Ovary (tissue), 7 donors: ENCODE measurements at regions not wholly inside any gene's neighbourhood (a gene's known extent, or its start where the extent isn't known, plus 50 kb on each side); places are given as distances from the start of the nearest gene placed in this dataset.

Source experiments
- DNase-seq, 5 donors: peaks; one replicate each; pipeline ENCODE4 v3.0.0-alpha.2; 2019 to 2020
- H3K27ac ChIP-seq, 2 donors: fragments of 200-600 bp; one replicate each; pipeline versions ENCODE4 v1.5.1 to v1.8.0; 2019 to 2022
- H3K27me3 ChIP-seq: fragments of 200-600 bp; one replicate; pipeline ENCODE4 v1.8.0; 2022
- H3K36me3 ChIP-seq: fragments of 200-600 bp; sonication (generic); one replicate; pipeline ENCODE4 v1.5.1; 2019
- H3K4me1 ChIP-seq: one replicate; pipeline ENCODE4 v1.8.1; 2013; ENCODE audit warnings: mild to moderate bottlenecking, moderate library complexity; ENCODE audit not compliant: insufficient read depth
- H3K4me3 ChIP-seq: fragments of 200-600 bp; sonication (generic); one replicate; pipeline ENCODE4 v1.5.1; 2017
- H3K9me3 ChIP-seq, 2 donors: fragments of 200-600 bp in 1 of 2; sonication (generic) in 1 of 2; one replicate each; pipeline versions ENCODE4 v1.5.1 to v1.8.1; 2013 to 2019; ENCODE audit warnings: mild to moderate bottlenecking in 1 of 2, moderate library complexity in 1 of 2
- EP300 ChIP-seq: sonication (generic); formaldehyde crosslinking; IDR thresholded peaks from one replicate; pipeline ENCODE4 v1.6.1; 2017; ENCODE audit warnings: antibody characterized with exemption
- POLR2A ChIP-seq: fragments of 450-650 bp; IDR thresholded peaks from one replicate; pipeline ENCODE4 v1.6.1; 2017; ENCODE audit warnings: antibody characterized with exemption, mild to moderate bottlenecking, moderate library complexity
- WGBS, 3 donors: extraction: QIAGEN DNeasy Blood & Tissue Kit in 1 of 3; methylation state at CpG; one replicate each; pipeline versions ENCODE4 v1.1.5 to v1.1.7; 2013 to 2017; 5-methylcytosine and 5-hydroxymethylcytosine counted together
- intact Hi-C, 4 donors: fragments of 100-400 bp; cut with DNase I; formaldehyde crosslinking; loops; one replicate each; pipeline versions ENCODE4 v1.11.0 to v1.15.1; 2022 to 2023
- TF ChIP-seq, protein P1 (sequence below), 3 donors: fragments of 450-650 bp in 2 of 3; fragments of 200-600 bp in 1 of 3; IDR thresholded peaks; one replicate each; pipeline versions ENCODE4 v1.5.1 to v1.8.0; 2016 to 2022; ENCODE audit warnings: antibody characterized with exemption in 3 of 3, mild to moderate bottlenecking in 1 of 3
- donor health status: DM: no; HTN: no; CAD: no; lungs with moderate emphysema.
- donor health status: DM: no; HTN: no; CAD: no.
- donor health status: Bipolar disorder and iron deficiency.
- donor health status: DM: no; HTN: no; CAD: no.
- donor health status: DM: yes; HTN: yes; CAD: no.

DNA sequence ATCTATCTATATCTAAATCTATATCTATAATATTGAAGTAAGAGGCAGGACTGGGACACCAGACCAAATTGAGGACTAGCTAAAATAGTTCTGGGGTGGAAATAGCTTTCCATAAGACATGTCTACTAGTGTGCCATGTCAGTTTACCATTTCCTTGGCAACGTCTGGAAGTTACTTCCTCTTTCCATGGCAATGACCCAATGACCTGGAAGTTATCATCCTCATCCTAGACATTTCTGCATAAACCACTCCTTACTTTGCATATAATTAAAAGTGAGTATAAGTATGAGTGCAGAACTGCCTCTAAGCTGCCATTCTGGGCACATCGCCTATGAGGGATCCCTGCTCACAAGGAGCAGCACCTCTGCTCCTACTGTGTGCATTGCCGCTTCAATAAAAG lies 734.0 kb upstream of the GCFC2 start:
- intact Hi-C loops = no loop called here
- H3K4me1 ChIP-seq = no peaks in the 10 kb centered on the region
- no peak for TF ChIP-seq POLR2A
- TF ChIP-seq, protein P1, sequence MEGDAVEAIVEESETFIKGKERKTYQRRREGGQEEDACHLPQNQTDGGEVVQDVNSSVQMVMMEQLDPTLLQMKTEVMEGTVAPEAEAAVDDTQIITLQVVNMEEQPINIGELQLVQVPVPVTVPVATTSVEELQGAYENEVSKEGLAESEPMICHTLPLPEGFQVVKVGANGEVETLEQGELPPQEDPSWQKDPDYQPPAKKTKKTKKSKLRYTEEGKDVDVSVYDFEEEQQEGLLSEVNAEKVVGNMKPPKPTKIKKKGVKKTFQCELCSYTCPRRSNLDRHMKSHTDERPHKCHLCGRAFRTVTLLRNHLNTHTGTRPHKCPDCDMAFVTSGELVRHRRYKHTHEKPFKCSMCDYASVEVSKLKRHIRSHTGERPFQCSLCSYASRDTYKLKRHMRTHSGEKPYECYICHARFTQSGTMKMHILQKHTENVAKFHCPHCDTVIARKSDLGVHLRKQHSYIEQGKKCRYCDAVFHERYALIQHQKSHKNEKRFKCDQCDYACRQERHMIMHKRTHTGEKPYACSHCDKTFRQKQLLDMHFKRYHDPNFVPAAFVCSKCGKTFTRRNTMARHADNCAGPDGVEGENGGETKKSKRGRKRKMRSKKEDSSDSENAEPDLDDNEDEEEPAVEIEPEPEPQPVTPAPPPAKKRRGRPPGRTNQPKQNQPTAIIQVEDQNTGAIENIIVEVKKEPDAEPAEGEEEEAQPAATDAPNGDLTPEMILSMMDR (IDR thresholded peaks at IDR 0.05) = no peak
- no peaks in the 10 kb centered on the region for H3K9me3 ChIP-seq
- 87 to 93% (median 87%) methylated on average over 3 of the region's 3 CpGs for WGBS, 3 donors
- DNase-seq = no peak
- no peak overlapping the region for H3K4me3 ChIP-seq
- no peaks in the 10 kb centered on the region for H3K36me3 ChIP-seq
- no peaks in the 10 kb centered on the region for H3K27me3 ChIP-seq
- no peak overlapping the region for H3K27ac ChIP-seq

DNA sequence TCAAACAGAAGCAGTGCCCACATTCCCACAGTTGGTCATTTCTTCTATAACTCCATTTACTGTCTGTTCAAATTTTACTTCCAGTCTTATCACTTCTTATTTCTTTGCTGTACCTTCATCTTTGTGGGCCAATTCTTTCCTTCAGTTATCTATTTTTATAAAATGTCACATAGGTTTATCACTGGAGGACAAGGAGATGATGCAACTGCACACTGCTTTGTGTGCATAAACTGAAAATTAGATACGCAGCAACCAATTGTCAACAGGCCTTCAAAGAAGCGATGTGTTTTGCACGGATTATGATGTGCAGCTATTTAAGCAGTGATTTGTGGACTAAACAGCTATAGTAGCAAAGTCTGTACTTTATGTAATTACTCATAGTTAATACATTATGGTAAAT lies 726.8 kb upstream of the GCFC2 start:
- DNase-seq = no peak
- Histone ChIP-seq H3K4me3 (no peak overlapping the region), H3K27me3 (peaks cover 2% of the 10 kb centered on the region), H3K27ac (no peak overlapping the region), H3K4me1 (no peaks in the 10 kb centered on the region), H3K36me3 (no peaks in the 10 kb centered on the region), H3K9me3 (no peaks in the 10 kb centered on the region)
- TF ChIP-seq, protein P1 (IDR thresholded peaks at IDR 0.05) = no peak
- no peak for TF ChIP-seq EP300
- TF ChIP-seq POLR2A = no peak
- intact Hi-C loops = no loop called here
- 86 to 97% (median 92%) methylated on average over 3 of the region's 3 CpGs for WGBS, 3 donors

DNA sequence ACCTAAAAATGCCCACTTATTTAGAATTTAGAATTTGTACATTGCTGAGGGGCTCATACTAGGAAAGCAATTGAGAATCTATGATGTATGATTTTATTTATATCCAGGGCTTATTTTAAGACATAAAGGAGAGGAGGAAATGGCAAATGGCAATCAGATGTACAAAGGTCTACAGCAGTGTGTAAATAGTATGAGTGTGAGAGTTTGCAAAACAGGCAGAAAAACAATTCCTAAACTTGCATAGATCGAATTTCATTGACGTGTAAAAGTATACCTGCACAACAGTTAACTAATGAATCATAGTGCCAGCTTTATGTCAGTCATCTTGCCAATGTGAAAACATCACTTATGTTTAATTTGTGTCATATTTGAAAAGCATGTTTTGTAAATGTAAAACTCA lies 718.7 kb upstream of the GCFC2 start:
- Histone ChIP-seq H3K4me1 (no peaks in the 10 kb centered on the region), H3K36me3 (no peaks in the 10 kb centered on the region), H3K9me3 (no peaks in the 10 kb centered on the region), H3K4me3 (no peak overlapping the region), H3K27me3 (peaks cover 2% of the 10 kb centered on the region), H3K27ac (no peak overlapping the region)
- intact Hi-C loops = no loop called here
- no peak for DNase-seq
- TF ChIP-seq EP300 (no peak), POLR2A (no peak)
- TF ChIP-seq, protein P1 (IDR thresholded peaks at IDR 0.05) = no peak
- 49 to 72% (median 62%) methylated on average over 2 of the region's 2 CpGs for WGBS, 3 donors

GRCh38 chr2:76427452-76427851 lies 716.7 kb upstream of the GCFC2 start:
- intact Hi-C loops = no loop called here
- no peak for DNase-seq
- no peaks in the 10 kb centered on the region for H3K36me3 ChIP-seq
- no peaks in the 10 kb centered on the region for H3K4me1 ChIP-seq
- TF ChIP-seq EP300 (no peak), POLR2A (no peak)
- TF ChIP-seq, protein P1 (IDR thresholded peaks at IDR 0.05) = no peak
- H3K27ac ChIP-seq = no peak overlapping the region
- no peaks in the 10 kb centered on the region for H3K9me3 ChIP-seq
- no peak overlapping the region for H3K4me3 ChIP-seq
- no peaks in the 10 kb centered on the region for H3K27me3 ChIP-seq

GRCh38 chr2:76415821-76416220 lies 705.1 kb upstream of the GCFC2 start:
- Histone ChIP-seq H3K27me3 (no peaks in the 10 kb centered on the region), H3K4me1 (no peaks in the 10 kb centered on the region), H3K9me3 (no peaks in the 10 kb centered on the region), H3K4me3 (no peak overlapping the region), H3K36me3 (no peaks in the 10 kb centered on the region), H3K27ac (no peak overlapping the region)
- WGBS, 3 donors = 82 to 89% (median 82%) methylated on average over 7 of the region's 7 CpGs
- DNase-seq = no peak
- intact Hi-C loops = no loop called here
- TF ChIP-seq EP300 (no peak), POLR2A (no peak)
- TF ChIP-seq, protein P1 (IDR thresholded peaks at IDR 0.05) = no peak
